Aorta (tissue), 5 donors: ENCODE measurements at regions not wholly inside any gene's neighbourhood (a gene's known extent, or its start where the extent isn't known, plus 50 kb on each side); places are given as distances from the start of the nearest gene placed in this dataset.

Source experiments
- ATAC-seq: fragments of 200-7000 bp; cut with Tn5 transposase; one replicate; pipeline ENCODE4 v1.9.1; 2022; ENCODE audit warnings: moderate library complexity; ENCODE audit not compliant: low FRiP score
- DNase-seq, 2 donors: peaks; one replicate each; pipeline ENCODE4 v3.0.0-alpha.2; 2020
- H3K27ac ChIP-seq, 2 donors: one replicate each; pipeline ENCODE4 v1.5.1; 2013; ENCODE audit warnings: low read length in 2 of 2, mild to moderate bottlenecking in 2 of 2, moderate library complexity in 2 of 2, control low read depth in 1 of 2, inconsistent platforms in 1 of 2, low read depth in 1 of 2
- H3K27me3 ChIP-seq, 2 donors: one replicate each; pipeline ENCODE4 v1.6.1; 2013; ENCODE audit warnings: control low read depth in 1 of 2, low read length in 1 of 2, mild to moderate bottlenecking in 1 of 2, moderate library complexity in 1 of 2; ENCODE audit not compliant: insufficient read depth in 2 of 2, control insufficient read depth in 1 of 2
- H3K36me3 ChIP-seq, 2 donors: one replicate each; pipeline ENCODE4 v1.6.1; 2013; ENCODE audit warnings: control low read depth in 1 of 2, low read length in 1 of 2, mild to moderate bottlenecking in 1 of 2; ENCODE audit not compliant: insufficient read depth in 2 of 2, control insufficient read depth in 1 of 2
- H3K4me1 ChIP-seq, 2 donors: one replicate each; pipeline ENCODE4 v1.6.1; 2013; ENCODE audit warnings: low read length in 2 of 2, control low read depth in 1 of 2, mild to moderate bottlenecking in 1 of 2, moderate library complexity in 1 of 2; ENCODE audit not compliant: insufficient read depth in 2 of 2, control insufficient read depth in 1 of 2
- H3K4me3 ChIP-seq, 2 donors: one replicate each; pipeline ENCODE4 v1.5.1; 2013; ENCODE audit warnings: low read length in 2 of 2, control low read depth in 1 of 2, mild to moderate bottlenecking in 1 of 2
- H3K9me3 ChIP-seq: one replicate; pipeline ENCODE4 v1.6.1; 2013; ENCODE audit warnings: mild to moderate bottlenecking, low read length; ENCODE audit not compliant: control insufficient read depth
- WGBS, 2 donors: extraction: QIAGEN DNeasy Blood & Tissue Kit; methylation state at CpG; one replicate each; pipeline ENCODE4 v1.1.7; 2013; 5-methylcytosine and 5-hydroxymethylcytosine counted together
- intact Hi-C, 2 donors: fragments of 100-400 bp; cut with DNase I; formaldehyde crosslinking; loops; one replicate each; pipeline versions ENCODE4 v1.14.2 to v1.15.0; 2022
- donor health status: healthy with polysubstance abuse.
- donor health status: Bipolar disorder and iron deficiency.
- donor health status: DM: no; HTN: no; CAD: no.
- donor health status: DM: no; HTN: no; CAD: no.
- donor health status: DM: yes; HTN: yes; CAD: no.

GRCh38 chr2:120677696-120678247 is 57.9 kb upstream of the GLI2 start:
- no peak overlapping the region for H3K4me3 ChIP-seq
- no peaks in the 10 kb centered on the region for H3K36me3 ChIP-seq
- intact Hi-C loops: loop anchor here (10.0 kb wide), 2 partner anchors 103 to 123 kb away; no protein-coding TSS in a partner anchor
- ATAC-seq (no peak), DNase-seq (no peak)
- H3K4me1 ChIP-seq: no peaks in the 10 kb centered on the region
- H3K27ac ChIP-seq: no peak overlapping the region
- 47 to 57% methylated on average over 4 of the region's 4 CpGs for WGBS, 2 donors
- no peaks in the 10 kb centered on the region for H3K27me3 ChIP-seq
- no peaks in the 10 kb centered on the region for H3K9me3 ChIP-seq

GRCh38 chr2:120678251-120678650 is 57.4 kb upstream of the GLI2 start:
- Histone ChIP-seq H3K9me3 (no peaks in the 10 kb centered on the region), H3K27ac (no peak overlapping the region), H3K36me3 (no peaks in the 10 kb centered on the region), H3K4me1 (no peaks in the 10 kb centered on the region), H3K27me3 (no peaks in the 10 kb centered on the region), H3K4me3 (no peak overlapping the region)
- DNase-seq: no peak
- intact Hi-C loops: loop anchor here (10.0 kb wide), 2 partner anchors 103 to 123 kb away; no protein-coding TSS in a partner anchor
- WGBS, 2 donors: 29 to 33% methylated on average over 7 of the region's 7 CpGs
- no peak for ATAC-seq

GRCh38 chr2:120678926-120679325 is 56.7 kb upstream of the GLI2 start:
- Histone ChIP-seq H3K4me3 (no peak overlapping the region), H3K4me1 (no peaks in the 10 kb centered on the region), H3K27ac (no peak overlapping the region), H3K36me3 (no peaks in the 10 kb centered on the region), H3K27me3 (no peaks in the 10 kb centered on the region), H3K9me3 (no peaks in the 10 kb centered on the region)
- ATAC-seq (no peak), DNase-seq (no peak)
- WGBS, 2 donors: 68 to 73% methylated on average over 7 of the region's 7 CpGs
- intact Hi-C loops: loop anchor here (1.0 to 10.0 kb wide), 3 partner anchors 104 to 336 kb away; no protein-coding TSS in a partner anchor

- Histone ChIP-seq H3K4me3 (no peak overlapping the region), H3K9me3 (no peaks in the 10 kb centered on the region), H3K27me3 (no peaks in the 10 kb centered on the region), H3K36me3 (no peaks in the 10 kb centered on the region), H3K4me1 (no peaks in the 10 kb centered on the region), H3K27ac (no peak overlapping the region)
- intact Hi-C loops: loop anchor here (1.0 to 10.0 kb wide), 3 partner anchors 105 to 336 kb away; no protein-coding TSS in a partner anchor
- DNase-seq (no peak), ATAC-seq (no peak)
- WGBS, 2 donors: 91% methylated on average over 9 of the region's 9 CpGs
Observed at GRCh38 chr2:120679526-120679925, 56.1 kb upstream of the GLI2 start.

- Histone ChIP-seq H3K27ac (no peak overlapping the region), H3K27me3 (no peaks in the 10 kb centered on the region), H3K4me1 (no peaks in the 10 kb centered on the region), H3K4me3 (no peak overlapping the region), H3K36me3 (no peaks in the 10 kb centered on the region), H3K9me3 (no peaks in the 10 kb centered on the region)
- DNase-seq (peak; percentile 87 to 91), ATAC-seq (peak; percentile 84)
- intact Hi-C loops: loop anchor here in 1 of 2 donors (1.0 kb wide), 1 partner anchor 337 kb away; no protein-coding TSS in a partner anchor
- WGBS, 2 donors: 12 to 16% methylated on average over 14 to 18 of the region's 18 CpGs
Observed at GRCh38 chr2:120680136-120680761, 55.4 kb upstream of the GLI2 start.

- no peaks in the 10 kb centered on the region for H3K27me3 ChIP-seq
- no peak for ATAC-seq
- intact Hi-C loops: no loop called here
Observed at GRCh38 chr2:120681181-120681580, 54.5 kb upstream of the GLI2 start.

GRCh38 chr2:120681696-120682288 is 53.9 kb upstream of the GLI2 start:
- WGBS, 2 donors: 92 to 93% methylated on average over 11 of the region's 11 CpGs
- ATAC-seq: no peak
- Histone ChIP-seq H3K4me3 (no peak overlapping the region), H3K36me3 (no peaks in the 10 kb centered on the region), H3K4me1 (no peaks in the 10 kb centered on the region), H3K9me3 (no peaks in the 10 kb centered on the region), H3K27me3 (no peaks in the 10 kb centered on the region), H3K27ac (no peak overlapping the region)
- intact Hi-C loops: no loop called here
- peak in 1 of 2 donors; percentile 74 for DNase-seq

More at GRCh38 chr2:120681181-120681580, 54.5 kb upstream of the GLI2 start:
- Histone ChIP-seq H3K27ac (no peak overlapping the region), H3K4me3 (no peak overlapping the region), H3K36me3 (no peaks in the 10 kb centered on the region), H3K4me1 (no peaks in the 10 kb centered on the region), H3K9me3 (no peaks in the 10 kb centered on the region)
- DNase-seq: no peak
- WGBS, 2 donors: 55 to 63% methylated on average over 4 of the region's 4 CpGs

GRCh38 chr2:120682654-120683053 is 53.0 kb upstream of the GLI2 start:
- Histone ChIP-seq H3K36me3 (no peaks in the 10 kb centered on the region), H3K27ac (no peak overlapping the region), H3K27me3 (no peaks in the 10 kb centered on the region), H3K4me3 (no peak overlapping the region), H3K9me3 (peaks cover 2% of the 10 kb centered on the region), H3K4me1 (no peaks in the 10 kb centered on the region)
- 80 to 88% methylated on average over 12 of the region's 12 CpGs for WGBS, 2 donors
- intact Hi-C loops: no loop called here
- no peak for ATAC-seq
- DNase-seq: no peak

GRCh38 chr2:120683081-120683480 is 52.6 kb upstream of the GLI2 start:
- Histone ChIP-seq H3K4me3 (no peak overlapping the region), H3K9me3 (peaks cover 2% of the 10 kb centered on the region), H3K4me1 (no peaks in the 10 kb centered on the region), H3K27ac (no peak overlapping the region), H3K36me3 (no peaks in the 10 kb centered on the region), H3K27me3 (no peaks in the 10 kb centered on the region)
- 79 to 86% methylated on average over 6 of the region's 6 CpGs for WGBS, 2 donors
- intact Hi-C loops: no loop called here
- peak in 1 of 2 donors; percentile 33 for DNase-seq
- no peak for ATAC-seq
